ENCODE measurements at regions not wholly inside any gene's neighbourhood (a gene's known extent, or its start where the extent isn't known, plus 50 kb on each side); places are given as distances from the start of the nearest gene placed in this dataset.

DNA sequence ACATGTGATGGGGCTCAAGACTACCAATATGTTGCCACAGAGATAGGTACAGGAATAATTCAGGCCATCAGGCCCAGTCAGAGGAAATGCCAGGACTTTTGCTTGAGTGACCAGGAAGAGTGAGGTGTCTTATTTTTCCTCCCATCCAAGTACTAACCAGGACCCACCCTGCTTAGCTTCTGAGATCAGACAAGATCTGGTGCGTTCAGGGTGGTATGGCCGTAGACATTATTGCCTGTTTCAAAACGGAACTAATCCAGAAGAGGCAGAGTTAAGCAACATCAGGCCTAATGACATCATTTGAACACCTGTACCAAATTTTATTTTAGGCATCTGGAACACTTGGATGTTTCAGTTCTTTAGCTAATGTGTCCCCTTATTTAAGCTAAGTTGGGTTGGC is 205.5 kb upstream of the POU2AF2 start:
- CTCF ChIA-PET: no interaction called here
- no peak overlapping the region for H3K27ac Mint-ChIP-seq
- POLR2A ChIA-PET: no interaction called here
- no peaks in the 10 kb centered on the region for H3K36me3 Mint-ChIP-seq (ENCODE audit: low read depth)
- TF ChIP-seq, protein P1, sequence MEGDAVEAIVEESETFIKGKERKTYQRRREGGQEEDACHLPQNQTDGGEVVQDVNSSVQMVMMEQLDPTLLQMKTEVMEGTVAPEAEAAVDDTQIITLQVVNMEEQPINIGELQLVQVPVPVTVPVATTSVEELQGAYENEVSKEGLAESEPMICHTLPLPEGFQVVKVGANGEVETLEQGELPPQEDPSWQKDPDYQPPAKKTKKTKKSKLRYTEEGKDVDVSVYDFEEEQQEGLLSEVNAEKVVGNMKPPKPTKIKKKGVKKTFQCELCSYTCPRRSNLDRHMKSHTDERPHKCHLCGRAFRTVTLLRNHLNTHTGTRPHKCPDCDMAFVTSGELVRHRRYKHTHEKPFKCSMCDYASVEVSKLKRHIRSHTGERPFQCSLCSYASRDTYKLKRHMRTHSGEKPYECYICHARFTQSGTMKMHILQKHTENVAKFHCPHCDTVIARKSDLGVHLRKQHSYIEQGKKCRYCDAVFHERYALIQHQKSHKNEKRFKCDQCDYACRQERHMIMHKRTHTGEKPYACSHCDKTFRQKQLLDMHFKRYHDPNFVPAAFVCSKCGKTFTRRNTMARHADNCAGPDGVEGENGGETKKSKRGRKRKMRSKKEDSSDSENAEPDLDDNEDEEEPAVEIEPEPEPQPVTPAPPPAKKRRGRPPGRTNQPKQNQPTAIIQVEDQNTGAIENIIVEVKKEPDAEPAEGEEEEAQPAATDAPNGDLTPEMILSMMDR (IDR thresholded peaks at IDR 0.05): no peak
- ATAC-seq (no peak), DNase-seq (no peak)
- no peaks in the 10 kb centered on the region for H3K4me1 Mint-ChIP-seq (ENCODE audit: low read depth)
- no peak overlapping the region for H3K4me3 Mint-ChIP-seq
- intact Hi-C loops (cut with micrococcal nuclease): no loop called here
- peaks cover 4% of the 10 kb centered on the region for H3K9me3 Mint-ChIP-seq
- H3K27me3 Mint-ChIP-seq: peaks cover 5% of the 10 kb centered on the region

DNA sequence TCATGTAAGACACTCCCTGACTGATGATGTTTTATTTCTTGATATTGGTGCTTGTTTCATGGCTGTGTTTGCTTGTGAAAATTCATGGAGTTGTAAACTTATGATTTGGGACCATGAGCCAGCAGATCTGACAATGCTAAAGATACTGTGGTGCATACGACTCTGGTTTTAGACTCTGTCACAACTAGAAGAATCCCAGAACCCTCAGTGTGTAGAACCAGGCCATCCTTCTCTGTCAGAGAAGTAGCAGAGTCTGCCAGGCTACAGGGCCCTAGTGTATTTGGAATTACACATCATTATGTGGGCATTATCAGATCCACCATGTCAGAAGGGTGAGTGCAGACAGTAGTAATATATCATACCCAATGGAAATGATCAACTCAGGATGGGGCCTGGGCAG is 209.8 kb upstream of the POU2AF2 start:
- H3K36me3 Mint-ChIP-seq (ENCODE audit: low read depth): no peaks in the 10 kb centered on the region
- H3K4me3 Mint-ChIP-seq: no peak overlapping the region
- ChIA-PET POLR2A (no interaction called here), CTCF (no interaction called here)
- intact Hi-C loops (cut with micrococcal nuclease): no loop called here
- no peaks in the 10 kb centered on the region for H3K4me1 Mint-ChIP-seq (ENCODE audit: low read depth)
- ATAC-seq (no peak), DNase-seq (no peak)
- H3K9me3 Mint-ChIP-seq: peaks cover 4% of the 10 kb centered on the region
- no peaks in the 10 kb centered on the region for H3K27me3 Mint-ChIP-seq
- TF ChIP-seq, protein P1 (IDR thresholded peaks at IDR 0.05): no peak
- no peak overlapping the region for H3K27ac Mint-ChIP-seq

DNA sequence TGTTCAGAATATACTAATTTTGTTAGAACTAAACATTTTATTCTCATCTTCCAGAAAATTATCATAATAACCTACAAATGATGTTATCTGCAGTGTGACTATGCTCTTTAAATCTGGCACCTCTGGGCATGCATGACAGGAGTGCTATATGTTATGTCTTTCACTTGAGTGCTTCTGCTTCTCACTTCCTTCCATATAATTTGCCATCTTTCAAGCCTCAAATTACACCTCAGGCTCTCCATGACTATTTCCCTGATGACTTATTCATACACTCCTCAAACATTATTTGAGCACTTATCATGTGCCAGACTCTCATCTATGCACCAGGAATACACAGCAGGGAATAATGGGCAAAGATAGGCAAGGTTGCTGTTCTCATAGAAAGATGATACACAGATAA is 219.3 kb upstream of the POU2AF2 start:
- no peak for ATAC-seq
- CTCF ChIA-PET: no interaction called here
- intact Hi-C loops (cut with micrococcal nuclease): no loop called here
- TF ChIP-seq, protein P1 (IDR thresholded peaks at IDR 0.05): no peak
- no peak overlapping the region for H3K4me3 Mint-ChIP-seq
- DNase-seq: no peak
- POLR2A ChIA-PET: no interaction called here
- H3K9me3 Mint-ChIP-seq: peaks cover 9% of the 10 kb centered on the region
- no peaks in the 10 kb centered on the region for H3K4me1 Mint-ChIP-seq (ENCODE audit: low read depth)
- no peaks in the 10 kb centered on the region for H3K36me3 Mint-ChIP-seq (ENCODE audit: low read depth)
- H3K27ac Mint-ChIP-seq: no peak overlapping the region
- peaks cover 22% of the 10 kb centered on the region for H3K27me3 Mint-ChIP-seq

DNA sequence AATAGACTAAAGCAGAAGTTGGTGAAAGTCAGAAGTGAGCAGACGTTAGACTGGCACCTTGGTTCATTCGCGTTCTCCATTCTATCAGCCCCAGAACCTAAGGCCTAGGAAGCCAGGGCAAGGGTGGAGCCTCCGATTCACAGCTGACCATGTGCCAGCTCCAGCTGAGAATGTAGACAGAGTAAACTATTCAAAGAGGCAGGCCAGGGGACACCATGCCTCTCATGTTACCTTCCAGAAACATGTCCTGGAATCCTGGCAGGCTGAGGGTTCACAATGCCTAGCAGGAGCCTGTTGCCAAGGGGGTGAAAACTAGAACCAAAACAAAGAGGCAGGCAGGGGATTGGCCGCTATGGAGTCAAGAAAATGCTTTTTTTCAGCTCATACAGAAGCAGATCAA is 224.4 kb upstream of the POU2AF2 start:
- Mint-ChIP-seq H3K9me3 (no peaks in the 10 kb centered on the region), H3K36me3 (ENCODE audit: low read depth) (no peaks in the 10 kb centered on the region), H3K27me3 (peaks cover 12% of the 10 kb centered on the region), H3K27ac (no peak overlapping the region), H3K4me3 (no peak overlapping the region), H3K4me1 (ENCODE audit: low read depth) (no peaks in the 10 kb centered on the region)
- no peak for ATAC-seq
- intact Hi-C loops (cut with micrococcal nuclease): no loop called here
- TF ChIP-seq, protein P1 (IDR thresholded peaks at IDR 0.05): no peak
- ChIA-PET POLR2A (no interaction called here), CTCF (no interaction called here)
- DNase-seq: no peak

DNA sequence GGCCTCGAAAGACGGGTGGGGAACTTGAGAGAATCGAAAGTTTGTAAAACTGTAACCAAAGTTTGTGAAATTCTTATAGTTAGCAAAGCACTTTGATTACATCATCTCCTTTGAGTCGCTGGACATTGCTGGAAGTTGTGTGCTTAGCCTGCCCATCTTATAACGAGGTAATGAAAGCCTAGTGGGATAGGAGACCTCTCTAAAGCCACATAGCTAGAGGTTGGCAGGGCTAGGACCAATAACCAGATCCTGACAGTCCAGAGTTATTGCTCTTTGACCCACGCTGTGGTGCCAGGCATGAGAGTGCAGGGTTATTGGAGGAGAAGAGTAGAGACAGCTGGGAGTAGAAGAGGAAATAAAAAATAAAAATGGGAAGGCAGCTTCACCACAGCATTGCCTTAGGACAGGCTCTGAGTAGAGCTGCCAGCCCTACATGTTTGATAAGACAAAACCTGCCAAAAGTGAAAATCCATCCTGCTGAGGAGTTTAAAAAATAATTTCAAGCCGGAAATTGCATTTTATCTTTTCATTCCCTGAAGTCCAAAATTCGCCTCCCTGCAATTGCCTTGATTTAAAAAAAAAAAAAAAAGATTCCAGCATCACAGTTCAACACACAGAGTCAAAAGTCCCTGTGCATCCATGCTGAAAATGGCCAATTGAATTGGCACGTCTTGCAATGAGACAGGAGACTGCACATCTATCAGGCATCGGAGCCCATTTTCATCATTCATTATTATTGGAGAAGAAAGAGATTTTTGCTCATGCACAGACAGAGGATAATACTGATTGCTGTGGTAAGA is 225.5 kb upstream of the POU2AF2 start:
- no peak overlapping the region for H3K4me3 Mint-ChIP-seq
- H3K36me3 Mint-ChIP-seq (ENCODE audit: low read depth): no peaks in the 10 kb centered on the region
- no peaks in the 10 kb centered on the region for H3K9me3 Mint-ChIP-seq
- ATAC-seq (no peak), DNase-seq (no peak)
- no peak overlapping the region for H3K27ac Mint-ChIP-seq
- TF ChIP-seq, protein P1 (IDR thresholded peaks at IDR 0.05): no peak
- peaks cover 7% of the 10 kb centered on the region for H3K27me3 Mint-ChIP-seq
- intact Hi-C loops (cut with micrococcal nuclease): no loop called here
- ChIA-PET CTCF (no interaction called here), POLR2A (no interaction called here)
- H3K4me1 Mint-ChIP-seq (ENCODE audit: low read depth): no peaks in the 10 kb centered on the region

All from activated CD8-positive, alpha-beta T cell treated with anti-CD3 and anti-CD28 coated beads for 36 hours (primary cell).